Neural cell (in vitro differentiated cells): ENCODE measurements at regions not wholly inside any gene's neighbourhood (a gene's known extent, or its start where the extent isn't known, plus 50 kb on each side); places are given as distances from the start of the nearest gene placed in this dataset.
A peak's percentile ranks its signal among the peaks of the same experiment; 100 is the strongest.

Source experiments
- H2AFZ ChIP-seq: fragments of 200-600, 300-800 bp; sonication (generic), shearing (Covaris generic); 2 replicates; pipeline ENCODE4 v1.6.0; 2014; ENCODE audit warnings: low read depth, mild to moderate bottlenecking, antibody characterized with exemption, low read length, moderate library complexity
- H3F3A ChIP-seq: fragments of 200-600 bp; shearing (Covaris generic); 2 replicates; pipeline ENCODE4 v1.6.1; 2016; ENCODE audit warnings: mild to moderate bottlenecking, moderate library complexity, mixed read lengths, antibody characterized with exemption, low read length; ENCODE audit not compliant: insufficient read depth, poor library complexity, severe bottlenecking
- H3K27ac ChIP-seq: fragments of 200-600, 300-800 bp; sonication (generic), shearing (Covaris generic); 2 replicates; pipeline ENCODE4 v1.5.1; 2014; ENCODE audit warnings: mild to moderate bottlenecking, low read length, moderate library complexity
- H3K27me3 ChIP-seq: fragments of 300-800, 200-600 bp; sonication (generic), shearing (Covaris generic); 2 replicates; pipeline ENCODE4 v1.6.0; 2014; ENCODE audit warnings: mild to moderate bottlenecking, low read depth, low read length, moderate library complexity; ENCODE audit not compliant: insufficient read depth
- H3K36me3 ChIP-seq: fragments of 300-800, 200-600 bp; sonication (generic), shearing (Covaris generic); 2 replicates; pipeline ENCODE4 v1.5.1; 2014; ENCODE audit warnings: mild to moderate bottlenecking, antibody characterized with exemption, low read length, moderate library complexity; ENCODE audit not compliant: insufficient read depth
- H3K4me2 ChIP-seq: fragments of 300-800, 200-600 bp; sonication (generic), shearing (Covaris generic); 2 replicates; pipeline ENCODE4 v1.6.0; 2014; ENCODE audit warnings: mild to moderate bottlenecking, low read length
- H3K4me3 ChIP-seq: fragments of 300-800, 200-600 bp; sonication (generic), shearing (Covaris generic); 2 replicates; pipeline ENCODE4 v1.5.1; 2014; ENCODE audit warnings: mild to moderate bottlenecking, low read length, moderate library complexity
- H3K79me2 ChIP-seq: fragments of 200-600 bp; shearing (Covaris generic); replicated peaks from 2 replicates; pipeline ENCODE4 v1.6.0; 2014; ENCODE audit warnings: mild to moderate bottlenecking, low read length, moderate library complexity; ENCODE audit not compliant: insufficient read depth
- H3K9ac ChIP-seq: fragments of 300-800, 200-600 bp; sonication (generic), shearing (Covaris generic); 2 replicates; pipeline ENCODE4 v1.6.1; 2016; ENCODE audit warnings: mild to moderate bottlenecking, low read length, mixed read lengths
- H3K9me2 ChIP-seq: fragments of 200-600 bp; shearing (Covaris generic); 2 replicates; pipeline ENCODE4 v1.6.1; 2016; ENCODE audit warnings: mild to moderate bottlenecking, low read length, mixed read lengths; ENCODE audit not compliant: insufficient read depth
- H3K9me3 ChIP-seq: fragments of 200-600, 300-800 bp; sonication (generic), shearing (Covaris generic); 2 replicates; pipeline ENCODE4 v1.6.1; 2016; ENCODE audit warnings: mild to moderate bottlenecking, mixed run types, low read length, moderate library complexity, mixed read lengths
- H4K20me1 ChIP-seq: fragments of 200-600 bp; shearing (Covaris generic); 2 replicates; pipeline ENCODE4 v1.6.1; 2016; ENCODE audit warnings: mild to moderate bottlenecking, mixed run types; ENCODE audit not compliant: insufficient read depth
- CTCF ChIP-seq: fragments of 450-650 bp; IDR thresholded peaks from 2 replicates; pipeline ENCODE4 v1.5.1; 2014; ENCODE audit warnings: antibody characterized with exemption, mild to moderate bottlenecking, moderate library complexity; ENCODE audit not compliant: poor library complexity, severe bottlenecking
- EP300 ChIP-seq: fragments of 450-650 bp; conservative IDR thresholded peaks from 2 replicates; pipeline ENCODE4 v1.6.1; 2014; ENCODE audit warnings: antibody characterized with exemption, mild to moderate bottlenecking, moderate library complexity; ENCODE audit not compliant: poor library complexity, severe bottlenecking
- EZH2 ChIP-seq: fragments of 200-600, 300-800 bp; shearing (Covaris generic), sonication (generic); IDR thresholded peaks from 2 replicates; pipeline ENCODE4 v1.6.1; 2014; ENCODE audit warnings: antibody characterized with exemption, low read length, borderline replicate concordance, mild to moderate bottlenecking; ENCODE audit not compliant: insufficient read depth, poor library complexity, severe bottlenecking
- MXI1 ChIP-seq: fragments of 450-650 bp; conservative IDR thresholded peaks from 2 replicates; pipeline ENCODE4 v1.6.1; 2014; ENCODE audit warnings: antibody characterized with exemption, mild to moderate bottlenecking; ENCODE audit not compliant: poor library complexity, severe bottlenecking
- RAD21 ChIP-seq: fragments of 450-650 bp; conservative IDR thresholded peaks from 2 replicates; pipeline ENCODE4 v1.6.1; 2014; ENCODE audit warnings: antibody characterized with exemption, mild to moderate bottlenecking, moderate library complexity
- REST ChIP-seq: IDR thresholded peaks from 2 replicates; pipeline ENCODE4 v1.6.1; 2012; ENCODE audit warnings: borderline replicate concordance
- SMC3 ChIP-seq: fragments of 450-650 bp; conservative IDR thresholded peaks from 2 replicates; pipeline ENCODE4 v1.6.1; 2014; ENCODE audit warnings: antibody characterized with exemption, mild to moderate bottlenecking, moderate library complexity; ENCODE audit not compliant: poor library complexity

GRCh38 chr10:2494399-2494798, 572.9 kb upstream of the PFKP start:
- Histone ChIP-seq H3K4me2 (no peak overlapping the region), H3K9me2 (no peaks in the 10 kb centered on the region)

GRCh38 chr10:2488446-2489005, 578.8 kb upstream of the PFKP start:
- Histone ChIP-seq H3F3A (no peaks in the 10 kb centered on the region), H3K9ac (no peak overlapping the region)

More at GRCh38 chr10:2494399-2494798, 572.9 kb upstream of the PFKP start:
- H3F3A ChIP-seq = no peaks in the 10 kb centered on the region
- H3K27me3 ChIP-seq = no peaks in the 10 kb centered on the region
- H2AFZ ChIP-seq = no peak overlapping the region
- no peak for TF ChIP-seq EZH2
- TF ChIP-seq RAD21 = no peak
- TF ChIP-seq REST = no peak
- TF ChIP-seq MXI1 = no peak
- H4K20me1 ChIP-seq = no peaks in the 10 kb centered on the region
- H3K27ac ChIP-seq = no peak overlapping the region
- no peaks in the 10 kb centered on the region for H3K36me3 ChIP-seq
- H3K79me2 ChIP-seq = no peaks in the 10 kb centered on the region
- no peak overlapping the region for H3K4me3 ChIP-seq
- no peaks in the 10 kb centered on the region for H3K9me3 ChIP-seq
- H3K9ac ChIP-seq = no peak overlapping the region

More at GRCh38 chr10:2488446-2489005, 578.8 kb upstream of the PFKP start:
- Histone ChIP-seq H3K9me2 (no peaks in the 10 kb centered on the region), H3K27me3 (no peaks in the 10 kb centered on the region), H3K27ac (no peak overlapping the region), H3K79me2 (no peaks in the 10 kb centered on the region), H3K9me3 (no peaks in the 10 kb centered on the region), H3K4me2 (no peak overlapping the region), H3K36me3 (no peaks in the 10 kb centered on the region), H4K20me1 (no peaks in the 10 kb centered on the region), H2AFZ (no peak overlapping the region), H3K4me3 (no peak overlapping the region)
- no peak for TF ChIP-seq SMC3
- TF ChIP-seq MXI1 = no peak
- no peak for TF ChIP-seq CTCF
- peak; percentile 49 for TF ChIP-seq EP300
